ENCODE measurements at regions not wholly inside any gene's neighbourhood (a gene's known extent, or its start where the extent isn't known, plus 50 kb on each side); places are given as distances from the start of the nearest gene placed in this dataset.

GRCh38 chr20:11677836-11678235 is 239.9 kb upstream of the BTBD3 start:
- H4K20me1 ChIP-seq (ENCODE audit: insufficient read depth, low read length): no peaks in the 10 kb centered on the region
- H3K4me2 ChIP-seq (ENCODE audit: low read length): no peak overlapping the region
- H3K79me2 ChIP-seq (ENCODE audit: insufficient read depth, low read length): no peaks in the 10 kb centered on the region
- H3K9me3 Mint-ChIP-seq (ENCODE audit: unreplicated experiment): no peaks in the 10 kb centered on the region
- H3K27ac Mint-ChIP-seq (ENCODE audit: unreplicated experiment): no peak overlapping the region
- H3K9me3 ChIP-seq (ENCODE audit: insufficient read depth, low read depth, low read length): no peaks in the 10 kb centered on the region
- peaks cover 2% of the 10 kb centered on the region for H3K4me1 Mint-ChIP-seq (ENCODE audit: low read depth, unreplicated experiment)
- TF ChIP-seq EZH2 (IDR thresholded peaks at IDR 0.05; ENCODE audit: insufficient read depth, low read length) (no peak), CTCF (IDR thresholded peaks at IDR 0.05; ENCODE audit: insufficient read depth, low read depth, low read length) (no peak)
- no peak for DNase-seq (ENCODE audit: low read depth)
- H3K4me3 ChIP-seq (ENCODE audit: insufficient read depth, low read depth, low read length): no peak overlapping the region
- peaks cover 9% of the 10 kb centered on the region for H3K27me3 ChIP-seq (ENCODE audit: insufficient read depth, low read length)
- H2AFZ ChIP-seq (ENCODE audit: low read depth, low read length): no peak overlapping the region
- H3K36me3 ChIP-seq (ENCODE audit: insufficient read depth, low read length): no peaks in the 10 kb centered on the region
- H3K4me1 ChIP-seq (ENCODE audit: insufficient read depth, low read length): no peaks in the 10 kb centered on the region
- no peak for FAIRE-seq
- H3K27ac ChIP-seq (ENCODE audit: low read depth, low read length): no peak overlapping the region
- H3K27me3 Mint-ChIP-seq (ENCODE audit: low read depth, unreplicated experiment): peaks cover 6% of the 10 kb centered on the region
- H3K36me3 Mint-ChIP-seq (ENCODE audit: low read depth, unreplicated experiment): no peaks in the 10 kb centered on the region
- no peak overlapping the region for H3K9ac ChIP-seq (ENCODE audit: low read length)
- no peak overlapping the region for H3K4me3 Mint-ChIP-seq (ENCODE audit: unreplicated experiment)

GRCh38 chr20:11682285-11682684 is 235.4 kb upstream of the BTBD3 start:
- H3K27me3 Mint-ChIP-seq (ENCODE audit: low read depth, unreplicated experiment): peaks cover 12% of the 10 kb centered on the region
- Histone ChIP-seq H3K4me2 (ENCODE audit: low read length) (no peak overlapping the region), H3K27ac (ENCODE audit: low read depth, low read length) (no peak overlapping the region), H4K20me1 (ENCODE audit: insufficient read depth, low read length) (no peaks in the 10 kb centered on the region), H3K9ac (ENCODE audit: low read length) (no peak overlapping the region), H3K79me2 (ENCODE audit: insufficient read depth, low read length) (no peaks in the 10 kb centered on the region), H3K4me1 (ENCODE audit: insufficient read depth, low read length) (peaks cover 8% of the 10 kb centered on the region), H3K36me3 (ENCODE audit: insufficient read depth, low read length) (no peaks in the 10 kb centered on the region), H2AFZ (ENCODE audit: low read depth, low read length) (no peak overlapping the region), H3K9me3 (ENCODE audit: insufficient read depth, low read depth, low read length) (no peaks in the 10 kb centered on the region), H3K27me3 (ENCODE audit: insufficient read depth, low read length) (peaks cover 3% of the 10 kb centered on the region), H3K4me3 (ENCODE audit: insufficient read depth, low read depth, low read length) (no peak overlapping the region)
- no peak overlapping the region for H3K4me3 Mint-ChIP-seq (ENCODE audit: unreplicated experiment)
- no peak for DNase-seq (ENCODE audit: low read depth)
- H3K4me1 Mint-ChIP-seq (ENCODE audit: low read depth, unreplicated experiment): no peaks in the 10 kb centered on the region
- TF ChIP-seq CTCF (IDR thresholded peaks at IDR 0.05; ENCODE audit: insufficient read depth, low read depth, low read length) (no peak), EZH2 (IDR thresholded peaks at IDR 0.05; ENCODE audit: insufficient read depth, low read length) (no peak)
- no peaks in the 10 kb centered on the region for H3K36me3 Mint-ChIP-seq (ENCODE audit: low read depth, unreplicated experiment)
- FAIRE-seq: no peak
- no peaks in the 10 kb centered on the region for H3K9me3 Mint-ChIP-seq (ENCODE audit: unreplicated experiment)
- no peak overlapping the region for H3K27ac Mint-ChIP-seq (ENCODE audit: unreplicated experiment)

- peaks cover 2% of the 10 kb centered on the region for H3K4me1 Mint-ChIP-seq (ENCODE audit: low read depth, unreplicated experiment)
- no peaks in the 10 kb centered on the region for H3K9me3 ChIP-seq (ENCODE audit: insufficient read depth, low read depth, low read length)
- no peaks in the 10 kb centered on the region for H3K9me3 Mint-ChIP-seq (ENCODE audit: unreplicated experiment)
- H3K36me3 Mint-ChIP-seq (ENCODE audit: low read depth, unreplicated experiment): no peaks in the 10 kb centered on the region
- peaks cover 9% of the 10 kb centered on the region for H3K4me1 ChIP-seq (ENCODE audit: insufficient read depth, low read length)
- no peak overlapping the region for H3K27ac Mint-ChIP-seq (ENCODE audit: unreplicated experiment)
- DNase-seq (ENCODE audit: low read depth) (no peak), FAIRE-seq (no peak)
- no peak overlapping the region for H3K4me3 Mint-ChIP-seq (ENCODE audit: unreplicated experiment)
- H2AFZ ChIP-seq (ENCODE audit: low read depth, low read length): no peak overlapping the region
- H3K9ac ChIP-seq (ENCODE audit: low read length): no peak overlapping the region
- H3K27me3 ChIP-seq (ENCODE audit: insufficient read depth, low read length): peaks cover 5% of the 10 kb centered on the region
- no peak overlapping the region for H3K4me2 ChIP-seq (ENCODE audit: low read length)
- no peak overlapping the region for H3K27ac ChIP-seq (ENCODE audit: low read depth, low read length)
- H4K20me1 ChIP-seq (ENCODE audit: insufficient read depth, low read length): no peaks in the 10 kb centered on the region
- no peak overlapping the region for H3K4me3 ChIP-seq (ENCODE audit: insufficient read depth, low read depth, low read length)
- no peak for TF ChIP-seq CTCF (IDR thresholded peaks at IDR 0.05; ENCODE audit: insufficient read depth, low read depth, low read length)
- TF ChIP-seq EZH2 (IDR thresholded peaks at IDR 0.05; ENCODE audit: insufficient read depth, low read length): no peak
- H3K36me3 ChIP-seq (ENCODE audit: insufficient read depth, low read length): no peaks in the 10 kb centered on the region
- H3K79me2 ChIP-seq (ENCODE audit: insufficient read depth, low read length): no peaks in the 10 kb centered on the region
- peaks cover 13% of the 10 kb centered on the region for H3K27me3 Mint-ChIP-seq (ENCODE audit: low read depth, unreplicated experiment)
Observed at GRCh38 chr20:11686195-11686594, 231.5 kb upstream of the BTBD3 start.
